Caco-2 (cell line): ENCODE measurements at regions not wholly inside any gene's neighbourhood (a gene's known extent, or its start where the extent isn't known, plus 50 kb on each side); places are given as distances from the start of the nearest gene placed in this dataset.

Experiments used
- BruUV-seq: library from RNA; stranded (reverse); fragments of 400-500 nt; replicated peaks from 2 replicates; lab custom pipeline; 2021; lab: Mats Ljungman, UMichigan
- CTCF ChIA-PET: fragments of 300-600 bp; sonication (Branson Sonifier 250); formaldehyde crosslinking; loops from one replicate; lab custom pipeline; 2022; ENCODE audit warnings: antibody characterized with exemption; lab: Charles Lee
- POLR2A ChIA-PET: fragments of 300-600 bp; sonication (Branson Sonifier 250); formaldehyde crosslinking; loops from one replicate; lab custom pipeline; 2022; ENCODE audit warnings: antibody characterized with exemption; lab: Charles Lee
- DNase-seq, 2 experiments: peaks; one replicate each; pipeline versions ENCODE4 v3.0.0 to v3.0.0-alpha.2; 2020 to 2022
- H3K27me3 ChIP-seq: replicated peaks from 2 replicates; pipeline ENCODE4 v1.6.0; 2011; ENCODE audit warnings: low read length; ENCODE audit not compliant: control insufficient read depth, insufficient read depth
- H3K36me3 ChIP-seq: 2 replicates; pipeline ENCODE4 v1.5.1; 2011; ENCODE audit warnings: low read length; ENCODE audit not compliant: control insufficient read depth, insufficient read depth
- H3K4me1 ChIP-seq: fragments of 250-450 bp; sonication (Bioruptor Pico); 2 replicates; pipeline ENCODE4 v1.5.1; 2020; ENCODE audit warnings: mild to moderate bottlenecking
- H3K4me3 ChIP-seq: 2 replicates; pipeline ENCODE4 v1.5.1; 2011; ENCODE audit warnings: low read depth, mild to moderate bottlenecking, control low read depth, low read length
- H3K9me3 ChIP-seq: fragments of 250-450 bp; sonication (Bioruptor Pico); 2 replicates; pipeline ENCODE4 v1.5.1; 2020; ENCODE audit warnings: mild to moderate bottlenecking, moderate library complexity
- H3K27ac Mint-ChIP-seq: one replicate; pipeline ENCODE4 v1.8.0; 2022; ENCODE audit warnings: mixed read lengths; ENCODE audit not compliant: unreplicated experiment
- H3K27me3 Mint-ChIP-seq: one replicate; pipeline ENCODE4 v1.8.0; 2022; ENCODE audit warnings: mixed read lengths; ENCODE audit not compliant: insufficient read depth, unreplicated experiment
- H3K36me3 Mint-ChIP-seq: one replicate; pipeline ENCODE4 v1.8.0; 2022; ENCODE audit warnings: mild to moderate bottlenecking, mixed read lengths; ENCODE audit not compliant: insufficient read depth, unreplicated experiment
- H3K4me1 Mint-ChIP-seq: one replicate; pipeline ENCODE4 v1.8.0; 2022; ENCODE audit warnings: low read depth, mixed read lengths; ENCODE audit not compliant: unreplicated experiment
- H3K4me3 Mint-ChIP-seq: one replicate; pipeline ENCODE4 v1.8.0; 2022; ENCODE audit warnings: mild to moderate bottlenecking, moderate library complexity, mixed read lengths; ENCODE audit not compliant: unreplicated experiment
- H3K9me3 Mint-ChIP-seq: one replicate; pipeline ENCODE4 v1.8.0; 2022; ENCODE audit warnings: mixed read lengths; ENCODE audit not compliant: unreplicated experiment
- CTCF ChIP-seq, 2 experiments: fragments of 200-600 bp in 1 of 2; IDR thresholded peaks; 1 replicate in 1 of 2; 2 replicates in 1 of 2; pipeline versions ENCODE4 v1.5.1 to v1.8.0; 2011 to 2022; ENCODE audit warnings: antibody characterized with exemption in 1 of 2, control low read depth in 1 of 2, inconsistent platforms in 1 of 2, low read depth in 1 of 2, low read length in 1 of 2, mild to moderate bottlenecking in 1 of 2, moderate library complexity in 1 of 2; ENCODE audit not compliant: insufficient read depth in 1 of 2, severe bottlenecking in 1 of 2, unreplicated experiment in 1 of 2
- intact Hi-C: fragments of 100-400 bp; cut with micrococcal nuclease; formaldehyde crosslinking; loops from one replicate; pipeline ENCODE4 v1.10.0; 2022; ENCODE audit not compliant: unreplicated experiment

DNA sequence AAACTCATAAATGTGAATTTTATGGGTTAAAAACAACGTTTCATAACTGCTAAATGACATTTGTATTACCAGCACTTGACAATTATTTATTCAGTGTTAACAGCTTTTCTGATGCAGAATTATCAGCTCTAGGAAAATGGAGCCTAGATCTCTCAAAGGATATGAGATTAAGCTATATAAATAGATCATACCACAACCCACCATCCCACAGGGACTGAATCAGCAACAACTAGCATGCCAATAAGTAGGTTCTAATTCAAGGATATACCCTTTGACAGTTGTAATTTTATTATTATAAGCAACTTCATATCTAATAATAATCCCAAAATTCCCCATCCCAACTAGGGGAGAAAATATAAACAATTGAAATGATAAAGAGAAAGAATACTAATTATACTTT lies 275.4 kb upstream of the RGS18 start:
- BruUV-seq: no TSS peak
- no peak overlapping the region for H3K4me3 Mint-ChIP-seq

GRCh38 chr1:191886977-191887376 lies 271.3 kb upstream of the RGS18 start:
- Histone ChIP-seq H3K9me3 (no peaks in the 10 kb centered on the region), H3K36me3 (no peaks in the 10 kb centered on the region), H3K27me3 (no peaks in the 10 kb centered on the region), H3K4me1 (no peaks in the 10 kb centered on the region), H3K4me3 (no peak overlapping the region)
- BruUV-seq: no TSS peak
- Mint-ChIP-seq H3K27ac (no peak overlapping the region), H3K9me3 (no peaks in the 10 kb centered on the region), H3K27me3 (no peaks in the 10 kb centered on the region), H3K4me3 (no peak overlapping the region), H3K36me3 (no peaks in the 10 kb centered on the region), H3K4me1 (no peaks in the 10 kb centered on the region)
- CTCF ChIA-PET: no interaction called here
- intact Hi-C loops: no loop called here
- TF ChIP-seq CTCF (IDR thresholded peaks at IDR 0.05; ENCODE audit: insufficient read depth in 1 of 2, low read depth in 1 of 2, low read length in 1 of 2, severe bottlenecking in 1 of 2, unreplicated experiment in 1 of 2): no peak
- DNase-seq: no peak
- POLR2A ChIA-PET: no interaction called here

More for the DNA sequence above, 275.4 kb upstream of the RGS18 start:
- H3K27me3 Mint-ChIP-seq: no peaks in the 10 kb centered on the region
- Histone ChIP-seq H3K27me3 (no peaks in the 10 kb centered on the region), H3K36me3 (no peaks in the 10 kb centered on the region), H3K9me3 (no peaks in the 10 kb centered on the region), H3K4me1 (no peaks in the 10 kb centered on the region), H3K4me3 (no peak overlapping the region)
- intact Hi-C loops: no loop called here
- ChIA-PET CTCF (no interaction called here), POLR2A (no interaction called here)
- no peak for TF ChIP-seq CTCF (IDR thresholded peaks at IDR 0.05; ENCODE audit: insufficient read depth in 1 of 2, low read depth in 1 of 2, low read length in 1 of 2, severe bottlenecking in 1 of 2, unreplicated experiment in 1 of 2)
- H3K27ac Mint-ChIP-seq: no peak overlapping the region
- no peaks in the 10 kb centered on the region for H3K9me3 Mint-ChIP-seq
- no peak for DNase-seq
- H3K36me3 Mint-ChIP-seq: no peaks in the 10 kb centered on the region
- H3K4me1 Mint-ChIP-seq: no peaks in the 10 kb centered on the region

- H3K9me3 Mint-ChIP-seq: no peaks in the 10 kb centered on the region
- H3K27ac Mint-ChIP-seq: no peak overlapping the region
- Histone ChIP-seq H3K9me3 (no peaks in the 10 kb centered on the region), H3K36me3 (no peaks in the 10 kb centered on the region), H3K4me3 (no peak overlapping the region), H3K27me3 (no peaks in the 10 kb centered on the region), H3K4me1 (no peaks in the 10 kb centered on the region)
- CTCF ChIA-PET: no interaction called here
- H3K4me3 Mint-ChIP-seq: no peak overlapping the region
- POLR2A ChIA-PET: no interaction called here
- H3K4me1 Mint-ChIP-seq: no peaks in the 10 kb centered on the region
- H3K27me3 Mint-ChIP-seq: no peaks in the 10 kb centered on the region
- BruUV-seq: no TSS peak
- no peak for TF ChIP-seq CTCF (IDR thresholded peaks at IDR 0.05; ENCODE audit: insufficient read depth in 1 of 2, low read depth in 1 of 2, low read length in 1 of 2, severe bottlenecking in 1 of 2, unreplicated experiment in 1 of 2)
- no peak for DNase-seq
- intact Hi-C loops: no loop called here
- H3K36me3 Mint-ChIP-seq: no peaks in the 10 kb centered on the region
Observed at GRCh38 chr1:191888996-191889622, 269.2 kb upstream of the RGS18 start.
